Stimulated activated CD8-positive, alpha-beta memory T cell treated with anti-CD3 and anti-CD28 coated beads, Interleukin-7, amount 100 ng/mL, for 1 hour (primary cell): ENCODE measurements at regions not wholly inside any gene's neighbourhood (a gene's known extent, or its start where the extent isn't known, plus 50 kb on each side); places are given as distances from the start of the nearest gene placed in this dataset.
"Not testable (repeated sequence)": the region's sequence is repeated elsewhere in the genome, so short reads cannot be mapped to it uniquely, and the experiment has no call there.

Experiments
- DNase-seq, 2 donors: peaks; one replicate each; pipeline ENCODE4 v3.0.0-alpha.2; 2020; ENCODE audit warnings: low read depth in 2 of 2

DNA sequence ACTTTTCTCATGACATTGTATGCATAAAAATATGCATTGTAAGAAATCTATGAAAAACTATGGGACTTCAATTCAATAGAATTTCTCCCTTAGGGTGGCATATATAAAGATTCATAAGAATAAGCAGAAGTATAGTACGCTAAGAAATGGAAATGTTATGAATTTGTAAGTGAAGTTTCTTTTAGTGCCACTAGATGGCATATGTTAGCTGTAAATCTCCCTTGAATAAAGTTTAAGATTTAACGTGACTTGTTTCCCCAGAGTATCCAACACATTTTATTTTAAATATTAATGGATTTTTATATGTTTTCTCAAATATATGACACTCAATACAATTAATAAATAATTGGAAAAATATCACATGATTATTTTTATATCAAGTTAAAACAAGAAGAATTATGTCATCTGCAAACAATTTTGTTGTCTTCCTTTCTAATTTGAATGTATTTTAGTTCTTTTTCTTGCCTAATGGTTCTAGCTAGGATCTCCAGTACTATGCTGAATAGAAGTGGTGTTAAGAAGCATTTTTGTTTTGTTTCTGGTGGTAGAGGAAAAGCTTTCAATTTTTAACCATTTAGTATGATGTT, 287.2 kb downstream of the HGF start:
- DNase-seq: no peak

DNA sequence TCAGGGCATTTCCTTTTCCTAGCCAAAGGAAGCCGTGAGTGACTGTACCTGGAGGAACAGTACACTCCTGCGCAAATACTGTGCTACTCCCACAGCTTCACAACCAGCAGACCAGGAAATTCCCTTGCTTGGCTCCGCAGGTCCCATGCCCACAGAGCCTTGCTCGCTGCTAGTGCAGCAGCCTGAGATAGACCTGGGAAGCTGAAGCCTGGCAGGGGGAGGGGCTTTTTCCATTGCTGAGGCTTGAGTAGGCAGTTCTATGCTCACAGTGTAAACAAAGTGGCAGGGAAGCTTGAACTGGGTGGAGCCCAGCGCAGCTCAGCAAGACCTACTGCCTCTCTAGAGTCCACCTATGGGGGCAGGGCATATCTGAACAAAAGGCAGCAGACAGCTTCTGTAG, 291.2 kb downstream of the HGF start:
- no peak for DNase-seq

DNA sequence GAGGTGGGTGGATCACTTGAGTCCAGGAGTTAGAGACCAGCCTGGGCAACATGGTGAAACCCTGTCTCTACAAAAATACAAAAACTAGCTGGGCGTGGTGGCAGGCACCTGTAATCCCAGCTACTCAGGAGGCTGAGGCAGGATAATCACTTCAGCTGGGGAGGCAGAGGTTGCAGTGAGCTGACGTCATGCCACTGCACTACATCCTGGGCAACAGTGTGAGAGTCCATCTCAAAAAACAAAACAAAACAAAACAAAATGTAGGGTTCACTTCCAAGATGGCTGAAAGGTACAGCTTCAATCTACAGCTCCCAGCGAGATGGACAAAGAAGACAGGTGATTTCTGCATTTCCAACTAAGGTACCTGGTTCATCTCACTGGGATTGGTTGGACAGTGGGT, 291.6 kb downstream of the HGF start:
- not testable (repeated sequence) for DNase-seq

DNA sequence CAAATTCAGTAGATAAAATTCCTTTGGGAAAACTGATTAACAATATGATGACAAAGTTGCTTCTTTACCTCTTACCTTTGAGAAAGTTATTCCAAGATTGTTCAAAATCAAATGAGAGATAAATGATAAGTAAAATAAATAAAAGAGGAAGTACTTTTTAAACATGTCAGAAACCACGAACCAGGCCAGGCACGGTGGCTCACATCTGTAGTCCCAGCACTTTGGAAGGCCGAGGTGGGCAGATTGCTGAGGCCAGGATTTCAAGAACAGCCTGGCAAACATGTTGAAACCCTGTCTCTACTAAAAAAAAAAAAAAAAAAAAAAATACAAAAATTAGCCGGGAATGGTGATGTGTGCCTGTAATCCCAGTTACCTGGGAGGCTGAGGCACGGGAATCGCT, 296.6 kb downstream of the HGF start:
- DNase-seq: no peak

DNA sequence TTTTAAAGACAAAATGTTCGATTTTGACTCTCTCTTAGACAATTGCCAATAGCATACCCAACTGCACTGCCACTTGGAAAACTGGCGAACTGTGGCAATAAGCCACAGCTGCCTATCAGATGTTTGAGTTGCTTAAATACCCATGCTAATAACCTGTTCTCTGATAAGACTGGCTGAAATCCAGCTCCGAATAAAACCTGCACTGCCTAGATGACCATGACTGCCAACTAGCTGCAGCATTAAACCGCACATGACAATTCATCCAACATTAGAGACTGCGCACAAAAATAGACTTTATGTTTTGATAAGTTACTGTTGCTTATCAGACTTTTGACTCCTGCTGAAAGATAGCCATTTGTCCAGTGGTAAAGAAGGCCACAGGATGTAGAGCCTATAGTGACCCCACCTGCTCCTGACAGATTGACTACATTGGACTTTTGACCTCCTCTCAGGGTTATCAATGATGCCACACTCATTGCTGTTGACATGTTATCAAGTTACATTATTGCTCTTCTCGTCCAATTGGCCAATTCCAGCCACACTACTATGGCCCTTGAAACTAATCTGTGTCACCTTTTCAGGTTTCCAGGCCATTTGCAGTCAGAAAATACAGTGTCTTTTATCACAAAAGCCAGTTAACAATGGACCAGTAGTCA, 299.0 kb downstream of the HGF start:
- no peak for DNase-seq

DNA sequence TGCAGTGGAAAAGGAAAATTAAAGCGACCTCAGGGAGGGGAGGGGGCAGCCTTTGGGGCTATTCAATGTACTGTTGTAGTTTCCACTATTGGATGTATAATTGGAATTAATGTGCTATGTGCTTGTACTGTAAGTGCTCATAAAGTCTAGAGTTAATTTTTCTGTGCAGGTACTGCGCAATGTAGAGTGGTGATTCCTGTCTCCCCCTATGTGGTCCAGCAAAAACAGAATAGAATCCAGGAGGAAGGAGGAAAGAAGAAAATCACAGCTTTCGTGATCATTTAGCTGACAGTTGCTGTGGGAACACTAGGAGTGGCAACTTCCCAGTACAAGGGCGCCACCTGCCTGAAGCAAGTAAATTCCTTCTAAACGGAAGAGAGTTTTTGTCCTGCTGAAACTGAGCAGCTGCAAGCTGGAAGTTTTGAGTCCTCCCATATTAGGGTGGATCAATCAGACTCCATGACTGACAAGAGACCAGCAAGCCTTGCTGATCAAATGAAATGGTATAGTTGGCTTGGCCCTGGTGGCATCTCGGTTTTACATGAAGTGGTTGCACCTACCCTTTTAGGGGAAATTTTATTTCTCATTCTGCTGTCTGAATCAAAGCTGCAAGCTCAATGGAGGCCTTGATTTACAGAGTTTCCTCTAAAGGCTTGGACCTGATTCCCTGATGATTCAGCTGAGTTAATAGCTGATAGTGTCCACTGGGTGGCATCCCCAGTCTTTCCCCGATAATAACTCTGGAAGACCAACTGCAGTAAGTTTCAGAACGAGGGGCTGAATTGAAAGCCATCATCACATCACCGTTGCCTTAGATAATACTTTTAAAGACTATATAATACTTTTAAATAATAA, 299.8 kb downstream of the HGF start:
- DNase-seq: peak in 1 of 2 donors; percentile 0

DNA sequence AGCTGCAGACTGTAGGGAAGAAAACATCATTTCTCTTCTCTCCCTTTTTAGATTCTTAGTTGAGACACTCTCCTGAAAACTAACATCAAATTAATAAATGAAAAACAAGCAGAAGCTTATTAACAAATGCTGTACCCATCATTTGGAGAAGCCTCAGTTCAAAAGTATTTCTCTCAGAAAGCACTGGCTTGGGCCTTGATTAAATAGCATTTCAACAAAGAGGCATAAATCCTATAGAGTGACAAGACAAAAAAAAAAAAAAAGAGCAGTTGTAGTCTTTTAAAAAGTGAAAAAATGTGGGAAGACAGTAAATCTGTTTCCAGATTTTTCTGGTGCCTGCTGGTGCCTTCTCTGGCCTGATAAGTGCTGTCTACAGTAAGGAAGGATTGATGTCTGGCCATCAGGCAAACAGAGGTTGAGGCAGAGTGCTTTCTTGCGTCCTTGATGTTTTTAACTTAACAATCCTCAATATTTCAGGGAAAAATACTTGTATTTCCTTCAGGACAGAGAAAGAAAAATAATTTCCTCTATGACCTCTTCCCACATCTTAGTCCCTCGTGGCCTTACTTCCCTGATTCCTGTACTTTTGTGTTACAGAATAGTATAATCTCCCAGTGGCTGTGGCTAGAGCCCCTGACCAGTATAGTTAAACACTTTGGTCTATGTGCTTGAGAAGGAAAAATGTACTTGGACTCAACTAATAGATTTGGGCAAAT, 300.5 kb downstream of the HGF start:
- DNase-seq: no peak

DNA sequence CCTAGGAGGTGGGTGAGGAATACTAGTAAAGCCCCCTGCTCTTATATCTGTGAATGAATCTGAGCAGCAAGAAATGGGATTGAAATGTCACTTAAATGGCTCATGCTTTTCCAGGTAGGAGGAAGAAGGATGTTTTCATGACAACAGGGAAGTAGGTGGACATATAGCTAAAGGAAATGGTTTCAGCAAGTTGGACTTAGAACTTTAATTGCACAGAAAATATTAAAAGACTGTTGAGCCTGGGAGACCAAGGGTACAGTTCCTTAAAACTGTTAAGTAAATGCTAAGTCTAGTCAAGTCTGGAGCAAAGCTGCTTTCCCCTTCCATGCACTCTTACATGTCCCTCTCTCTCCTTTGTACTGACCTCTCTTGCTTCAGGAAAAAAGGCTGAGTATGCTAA, 301.3 kb downstream of the HGF start:
- no peak for DNase-seq

DNA sequence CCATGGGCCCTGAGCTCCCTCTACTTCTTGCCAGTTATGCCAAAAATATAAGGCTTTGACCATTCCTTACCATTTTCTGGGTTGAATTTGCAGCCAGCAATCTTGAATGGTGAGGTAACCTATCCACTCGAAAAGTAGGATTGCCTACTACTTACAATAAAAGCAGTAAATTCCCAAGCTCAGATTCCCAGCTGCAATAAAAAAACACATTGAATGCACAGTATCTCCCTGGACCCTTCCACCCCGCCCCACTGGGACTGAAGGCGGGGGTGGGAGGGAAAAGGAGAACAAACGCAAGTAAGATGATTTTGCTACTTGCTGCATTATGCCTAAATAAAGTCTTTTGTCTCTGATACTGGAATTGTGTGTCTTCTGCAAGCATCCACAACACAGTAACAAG, 301.9 kb downstream of the HGF start:
- DNase-seq: no peak

DNA sequence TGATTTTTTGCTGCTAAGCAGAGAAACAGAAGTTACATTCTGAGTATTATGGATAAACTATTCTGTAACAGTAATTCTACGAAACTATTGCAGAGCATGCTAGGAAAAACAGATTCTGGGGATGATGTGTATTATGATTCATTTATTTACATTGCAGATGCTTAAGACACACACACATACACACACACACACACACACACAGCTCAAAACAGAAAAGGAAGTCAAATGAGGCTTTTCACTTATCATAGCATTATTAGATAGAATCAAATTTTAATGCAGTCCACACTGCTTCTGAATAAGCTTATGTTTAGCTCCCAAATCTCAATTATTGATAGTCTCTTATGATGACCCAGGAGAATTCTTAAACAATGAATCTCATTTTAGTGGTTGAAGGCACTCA, 307.2 kb downstream of the HGF start:
- no peak for DNase-seq

DNA sequence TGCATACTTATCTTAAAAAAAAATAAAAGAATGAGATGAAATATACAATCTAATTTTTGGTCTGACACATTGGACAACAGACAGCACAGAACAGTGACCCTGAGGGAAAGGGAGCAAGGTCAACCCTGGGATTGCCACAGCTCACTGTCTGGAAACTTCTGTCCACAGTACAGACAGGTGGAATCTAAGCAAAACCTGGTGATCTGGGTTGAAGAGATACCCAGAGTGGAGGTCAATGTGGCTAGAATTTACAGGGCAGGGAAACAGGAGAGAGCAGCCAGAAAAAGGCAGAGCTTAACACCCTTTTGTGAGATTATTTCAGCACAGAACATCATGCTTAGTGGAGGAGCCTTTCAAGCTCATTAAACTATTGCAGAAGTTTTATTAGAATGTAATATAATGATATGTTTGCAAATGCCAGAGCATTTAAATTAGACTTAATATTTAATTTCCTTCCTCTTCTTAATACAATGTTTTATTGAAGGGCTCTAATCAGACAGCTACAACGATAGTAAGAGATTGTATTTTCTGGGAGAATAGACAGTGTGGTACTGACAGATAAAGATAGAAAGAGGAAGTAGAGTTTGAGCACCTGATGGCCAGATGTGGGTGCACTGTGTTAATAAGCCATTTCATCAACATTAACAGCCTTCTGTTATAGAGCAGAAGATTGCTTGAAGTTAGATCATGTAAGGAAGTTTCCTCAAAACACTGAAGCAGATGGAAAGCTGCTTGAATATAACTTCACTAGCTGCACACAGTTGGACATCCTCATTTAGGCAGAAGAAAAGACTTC, 309.4 kb downstream of the HGF start:
- no peak for DNase-seq

DNA sequence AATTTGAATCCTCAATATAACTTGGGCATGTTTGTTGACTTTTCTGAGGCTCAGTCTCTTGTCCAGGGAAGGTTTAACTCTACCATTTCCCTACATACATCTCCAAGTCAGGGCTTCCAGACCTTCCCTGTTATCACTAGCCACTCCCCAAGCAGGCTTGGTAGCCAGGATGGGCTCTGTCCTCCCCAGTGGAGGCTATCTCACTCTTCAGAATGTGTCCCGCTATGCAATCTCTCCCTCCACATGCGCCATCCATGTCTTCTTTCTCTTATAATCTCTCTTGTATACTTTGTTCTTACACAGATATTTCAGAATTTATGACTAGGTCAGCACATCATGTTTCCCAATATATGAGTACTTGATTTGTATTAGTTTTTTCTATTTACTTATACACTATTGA, 310.4 kb downstream of the HGF start:
- DNase-seq: no peak

DNA sequence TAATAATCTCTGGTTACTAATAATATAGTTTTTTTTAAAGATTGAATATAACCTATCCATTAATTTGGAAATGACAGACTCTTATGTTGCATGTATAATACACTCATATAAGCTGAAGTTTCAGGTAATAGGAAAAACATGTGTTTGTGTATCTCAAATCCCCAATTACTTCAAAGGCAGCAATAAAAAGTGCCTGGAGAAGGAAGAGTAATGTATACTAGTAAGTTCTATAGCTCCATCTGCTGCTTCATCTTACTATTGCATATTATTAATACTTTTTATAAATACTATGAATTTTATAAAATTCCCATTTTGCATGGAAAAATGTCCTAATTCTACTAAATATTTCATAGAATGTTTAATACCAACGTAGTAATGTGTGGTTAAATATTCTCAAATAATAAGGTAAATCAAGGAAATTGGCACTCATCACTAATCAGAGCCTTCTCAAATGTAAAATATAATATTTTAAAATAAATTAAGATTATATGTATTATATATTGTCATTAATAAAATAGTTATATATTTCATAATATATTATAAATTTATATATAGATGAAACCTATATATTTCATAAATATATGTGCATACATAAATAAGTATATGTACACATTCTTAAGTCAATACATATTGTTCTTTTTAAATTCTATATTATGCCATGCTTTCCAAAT, 311.9 kb downstream of the HGF start:
- no peak for DNase-seq

DNA sequence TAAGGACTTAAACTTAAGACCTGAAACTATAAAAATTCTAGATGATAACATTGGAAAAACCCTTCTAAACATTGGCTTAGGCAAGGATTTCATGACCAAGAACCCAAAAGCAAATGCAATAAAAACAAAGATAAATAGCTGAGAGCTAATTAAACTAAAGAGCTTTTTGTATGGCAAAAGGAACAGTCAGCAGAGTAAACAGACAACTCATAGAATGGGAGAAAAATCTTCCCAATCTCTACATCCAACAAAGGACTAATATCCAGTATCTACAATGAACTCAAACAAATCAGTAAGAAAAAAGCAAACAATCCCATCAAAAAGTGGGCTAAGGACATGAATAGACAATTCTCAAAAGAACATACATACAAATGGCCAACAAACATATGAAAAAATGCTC, 316.1 kb downstream of the HGF start:
- not testable (repeated sequence) for DNase-seq

DNA sequence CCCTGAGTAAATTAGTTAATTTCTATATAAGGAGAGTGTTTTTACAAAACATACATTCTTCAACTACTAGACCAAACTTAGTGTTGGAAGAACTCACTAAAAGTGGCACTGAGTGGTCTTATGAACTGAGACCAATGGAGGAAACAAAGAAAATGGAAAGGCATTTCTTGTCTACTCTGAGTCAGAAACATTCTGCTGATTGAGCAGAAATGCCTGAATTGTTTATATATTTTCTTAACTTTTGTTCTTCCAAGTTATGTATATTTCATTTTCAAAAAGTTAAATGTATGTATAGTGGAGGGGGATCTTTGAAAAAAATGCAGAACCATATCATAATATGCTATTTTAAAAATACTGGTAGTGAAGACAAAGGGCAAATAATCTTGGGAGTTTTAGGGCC, 320.7 kb downstream of the HGF start:
- DNase-seq: no peak

DNA sequence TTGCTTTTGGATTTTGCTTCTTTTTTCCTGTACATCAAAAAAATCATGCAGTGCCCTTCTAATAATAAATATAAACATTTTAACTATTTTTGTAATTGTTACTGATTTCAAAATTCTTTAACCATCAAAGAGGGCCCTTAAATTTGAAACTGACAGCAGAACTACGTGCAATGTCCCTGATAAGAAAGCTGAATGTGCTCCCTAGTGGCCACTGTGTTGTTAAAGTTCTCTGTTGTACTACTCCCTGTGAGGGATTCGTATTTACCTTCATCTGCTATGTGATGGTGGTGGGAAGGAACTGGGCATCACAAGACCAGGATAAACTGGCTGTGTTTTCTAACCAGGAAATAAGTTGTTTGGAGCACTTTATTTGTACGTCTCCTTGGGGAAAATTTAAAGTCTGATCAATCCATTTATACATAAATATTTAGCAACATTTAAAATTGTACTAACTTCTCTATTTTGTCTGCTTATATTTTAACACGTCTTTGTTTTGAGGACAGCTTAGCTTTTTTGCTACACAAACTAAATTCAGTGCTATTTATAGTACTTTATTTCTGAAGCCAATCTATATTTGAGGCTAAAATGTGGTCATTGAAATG, 322.4 kb downstream of the HGF start:
- no peak for DNase-seq

DNA sequence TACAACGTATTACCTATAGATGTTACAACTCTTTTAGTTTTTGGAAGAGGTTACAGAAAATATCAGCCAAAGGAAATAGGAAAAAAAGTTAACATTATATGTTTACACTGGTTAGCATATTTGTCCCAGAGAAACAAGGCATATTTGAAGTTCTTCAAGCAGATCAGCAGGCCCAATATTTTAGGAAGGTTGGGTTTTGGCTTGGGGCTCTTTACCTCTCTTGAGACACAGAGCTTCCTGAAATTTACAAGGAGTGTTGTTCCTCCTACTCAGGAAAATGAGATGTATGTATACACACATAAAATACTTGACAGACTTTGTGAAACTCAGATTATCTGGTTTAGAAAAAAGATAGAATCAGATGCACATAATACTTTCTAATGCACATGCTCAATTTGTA, 323.6 kb downstream of the HGF start:
- DNase-seq: no peak

DNA sequence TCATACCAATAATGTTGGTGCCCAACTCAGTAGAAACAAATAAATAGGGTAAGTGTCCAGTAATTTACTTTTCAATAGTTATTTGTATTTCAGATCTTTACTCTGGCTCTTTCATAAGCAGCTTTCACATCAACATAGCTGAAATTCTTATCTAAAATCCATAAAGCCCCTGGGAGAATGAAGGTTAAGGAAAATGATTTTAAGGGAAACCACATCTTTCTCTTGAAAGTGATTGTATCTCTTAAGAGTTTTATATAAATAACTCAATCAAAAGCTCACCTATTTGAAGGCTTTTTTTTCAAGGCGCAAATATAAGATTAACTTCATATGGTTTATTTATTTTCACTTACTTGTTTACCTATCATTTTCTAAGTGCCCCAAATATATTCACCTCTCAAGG, 324.4 kb downstream of the HGF start:
- no peak for DNase-seq

DNA sequence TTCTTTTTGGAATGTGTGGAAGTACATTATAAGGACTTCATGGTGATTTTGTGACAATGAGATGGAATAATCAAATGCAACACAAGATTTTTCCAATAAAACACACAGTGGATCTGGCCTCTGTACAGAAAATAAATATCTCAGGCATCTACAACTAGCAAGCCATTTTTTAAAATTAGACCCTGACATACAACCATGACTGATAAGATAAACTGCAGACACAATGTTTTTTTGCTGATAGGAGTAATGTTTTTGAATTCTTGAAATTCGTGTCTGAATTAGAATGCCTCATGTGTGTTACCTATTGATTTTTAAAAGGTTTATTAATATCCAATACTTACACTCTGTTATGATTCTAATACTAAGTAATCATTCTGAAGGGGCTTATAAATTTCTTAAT, 328.1 kb downstream of the HGF start:
- no peak for DNase-seq

DNA sequence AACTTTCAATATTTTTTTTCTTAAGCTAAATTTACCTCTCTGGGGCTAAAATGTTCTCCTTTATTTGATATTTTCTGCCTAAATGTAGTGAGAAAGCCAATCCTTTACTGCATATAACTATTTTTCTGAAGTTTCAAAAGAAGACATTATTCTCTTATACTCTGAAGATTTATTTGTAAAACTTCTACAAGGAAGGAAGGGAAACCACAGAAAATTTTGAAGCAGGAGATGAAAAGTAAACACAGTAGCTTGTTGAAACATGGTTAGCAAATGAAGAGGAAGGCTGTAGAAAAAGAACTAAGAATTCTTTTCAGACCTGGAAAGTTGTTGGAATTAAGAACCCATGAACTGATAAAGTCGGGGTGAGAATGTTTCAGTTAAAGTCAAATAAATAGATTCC, 330.3 kb downstream of the HGF start:
- DNase-seq: no peak

DNA sequence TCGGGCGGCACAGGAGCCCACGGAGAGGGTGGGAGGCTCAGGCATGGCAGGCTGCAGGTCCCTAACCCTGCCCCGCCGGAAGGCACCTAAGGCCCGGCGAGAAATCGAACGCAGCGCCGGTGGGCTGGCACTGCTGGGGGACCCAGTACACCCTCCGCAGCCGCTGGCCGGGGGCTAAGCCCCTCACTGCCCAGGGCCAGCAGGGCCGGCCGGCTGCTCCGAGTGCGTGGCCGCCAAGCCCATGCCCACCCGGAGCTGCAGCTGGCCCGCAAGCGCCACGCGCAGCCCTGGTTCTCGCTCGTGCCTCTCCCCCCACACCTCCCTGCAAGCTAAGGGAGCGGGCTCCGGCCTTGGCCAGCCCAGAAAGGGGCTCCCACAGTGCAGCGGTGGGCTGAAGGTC, 332.7 kb downstream of the HGF start:
- DNase-seq: not testable (repeated sequence)
